ENCODE measurements at regions not wholly inside any gene's neighbourhood (a gene's known extent, or its start where the extent isn't known, plus 50 kb on each side); places are given as distances from the start of the nearest gene placed in this dataset.

- Histone ChIP-seq H3K79me2 (ENCODE audit: low read length) (no peaks in the 10 kb centered on the region), H2AFZ (ENCODE audit: low read depth, low read length) (no peak overlapping the region), H3K4me1 (ENCODE audit: low read length) (no peaks in the 10 kb centered on the region), H3K4me2 (ENCODE audit: low read length) (no peak overlapping the region), H3K4me3 (ENCODE audit: low read length) (no peak overlapping the region), H3K9me3 (ENCODE audit: insufficient read depth, low read length) (no peaks in the 10 kb centered on the region), H4K20me1 (ENCODE audit: insufficient read depth, low read length) (no peaks in the 10 kb centered on the region), H3K27me3 (ENCODE audit: low read depth, low read length) (no peaks in the 10 kb centered on the region), H3K9ac (ENCODE audit: low read length) (no peak overlapping the region), H3K27ac (ENCODE audit: low read length) (no peak overlapping the region), H3K36me3 (replicated peaks; ENCODE audit: low read depth, low read length) (no peaks in the 10 kb centered on the region)
- TF ChIP-seq EZH2phosphoT487 (IDR thresholded peaks at IDR 0.05; ENCODE audit: low read depth), result no peak
- no peak for TF ChIP-seq CTCF (IDR thresholded peaks at IDR 0.05; ENCODE audit: low read depth, low read length)
Measured at GRCh38 chr10:128384831-128385230, 258.6 kb upstream of the MKI67 start.

- Histone ChIP-seq H3K36me3 (replicated peaks; ENCODE audit: low read depth, low read length) (no peaks in the 10 kb centered on the region), H3K27ac (ENCODE audit: low read length) (no peak overlapping the region), H2AFZ (ENCODE audit: low read depth, low read length) (no peak overlapping the region)
Measured at GRCh38 chr10:128386231-128386630, 260.0 kb upstream of the MKI67 start.

DNA sequence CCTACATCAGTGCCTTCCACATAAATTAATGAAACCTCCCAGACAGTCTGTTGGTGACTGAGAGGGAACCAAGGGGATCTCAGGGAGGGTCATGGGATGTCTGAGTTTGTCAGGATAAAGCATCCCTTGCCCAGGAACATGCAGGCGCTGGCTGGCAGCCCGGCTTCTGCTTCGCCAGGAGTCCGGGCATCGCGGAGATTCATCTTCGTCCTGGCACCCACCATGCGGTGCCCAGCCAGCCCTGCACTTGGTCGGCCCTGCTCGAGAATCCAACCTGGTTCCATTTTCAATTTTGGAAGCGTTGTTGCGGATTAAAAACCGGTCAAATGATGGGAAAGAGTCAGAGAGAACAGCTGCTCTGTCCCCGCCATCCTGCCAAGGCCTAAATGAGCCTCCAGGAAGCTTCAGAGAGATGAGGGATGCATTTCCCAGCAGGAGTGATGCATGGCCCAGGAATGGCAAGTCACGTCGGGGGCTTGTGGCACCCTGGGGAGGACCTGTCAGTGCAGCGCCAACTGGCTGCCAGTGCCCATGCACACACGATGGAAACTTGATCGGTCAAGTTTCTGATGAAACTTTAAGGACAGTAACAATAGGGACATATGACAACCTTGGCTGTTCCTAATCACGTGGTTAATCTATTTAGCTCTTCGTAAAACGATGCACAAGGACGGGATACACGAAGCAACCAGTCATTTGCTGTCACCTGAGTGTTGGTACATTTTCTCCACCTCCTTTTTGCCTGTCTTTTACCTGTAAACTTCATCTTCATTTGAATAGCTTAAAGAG, 260.8 kb upstream of the MKI67 start:
- TF ChIP-seq CTCF (IDR thresholded peaks at IDR 0.05; ENCODE audit: low read depth, low read length), result no peak
- no peak for TF ChIP-seq EZH2phosphoT487 (IDR thresholded peaks at IDR 0.05; ENCODE audit: low read depth)
- no peaks in the 10 kb centered on the region for H3K27me3 ChIP-seq (ENCODE audit: low read depth, low read length)

More at GRCh38 chr10:128386231-128386630, 260.0 kb upstream of the MKI67 start:
- Histone ChIP-seq H3K79me2 (ENCODE audit: low read length) (no peaks in the 10 kb centered on the region), H4K20me1 (ENCODE audit: insufficient read depth, low read length) (no peaks in the 10 kb centered on the region), H3K9ac (ENCODE audit: low read length) (no peak overlapping the region), H3K4me3 (ENCODE audit: low read length) (no peak overlapping the region), H3K9me3 (ENCODE audit: insufficient read depth, low read length) (no peaks in the 10 kb centered on the region), H3K4me1 (ENCODE audit: low read length) (no peaks in the 10 kb centered on the region), H3K27me3 (ENCODE audit: low read depth, low read length) (no peaks in the 10 kb centered on the region), H3K4me2 (ENCODE audit: low read length) (no peak overlapping the region)
- no peak for TF ChIP-seq CTCF (IDR thresholded peaks at IDR 0.05; ENCODE audit: low read depth, low read length)
- TF ChIP-seq EZH2phosphoT487 (IDR thresholded peaks at IDR 0.05; ENCODE audit: low read depth), result no peak

GRCh38 chr10:128390596-128390995, 264.4 kb upstream of the MKI67 start:
- H3K27ac ChIP-seq (ENCODE audit: low read length), result no peak overlapping the region
- H3K4me1 ChIP-seq (ENCODE audit: low read length), result no peaks in the 10 kb centered on the region
- no peak overlapping the region for H3K4me2 ChIP-seq (ENCODE audit: low read length)
- H4K20me1 ChIP-seq (ENCODE audit: insufficient read depth, low read length), result no peaks in the 10 kb centered on the region
- H2AFZ ChIP-seq (ENCODE audit: low read depth, low read length), result no peak overlapping the region
- TF ChIP-seq EZH2phosphoT487 (IDR thresholded peaks at IDR 0.05; ENCODE audit: low read depth) (no peak), CTCF (IDR thresholded peaks at IDR 0.05; ENCODE audit: low read depth, low read length) (no peak)
- no peak overlapping the region for H3K4me3 ChIP-seq (ENCODE audit: low read length)
- no peaks in the 10 kb centered on the region for H3K79me2 ChIP-seq (ENCODE audit: low read length)
- no peaks in the 10 kb centered on the region for H3K27me3 ChIP-seq (ENCODE audit: low read depth, low read length)
- H3K9me3 ChIP-seq (ENCODE audit: insufficient read depth, low read length), result no peaks in the 10 kb centered on the region
- H3K9ac ChIP-seq (ENCODE audit: low read length), result no peak overlapping the region
- no peaks in the 10 kb centered on the region for H3K36me3 ChIP-seq (replicated peaks; ENCODE audit: low read depth, low read length)

More for the DNA sequence above, 260.8 kb upstream of the MKI67 start:
- no peak overlapping the region for H3K9ac ChIP-seq (ENCODE audit: low read length)
- H3K4me2 ChIP-seq (ENCODE audit: low read length), result no peak overlapping the region
- no peaks in the 10 kb centered on the region for H3K36me3 ChIP-seq (replicated peaks; ENCODE audit: low read depth, low read length)
- H3K4me1 ChIP-seq (ENCODE audit: low read length), result no peaks in the 10 kb centered on the region
- H3K9me3 ChIP-seq (ENCODE audit: insufficient read depth, low read length), result no peaks in the 10 kb centered on the region
- H4K20me1 ChIP-seq (ENCODE audit: insufficient read depth, low read length), result no peaks in the 10 kb centered on the region
- H2AFZ ChIP-seq (ENCODE audit: low read depth, low read length), result no peak overlapping the region
- H3K79me2 ChIP-seq (ENCODE audit: low read length), result no peaks in the 10 kb centered on the region
- H3K4me3 ChIP-seq (ENCODE audit: low read length), result no peak overlapping the region
- H3K27ac ChIP-seq (ENCODE audit: low read length), result no peak overlapping the region

Data from OCI-LY3 (cell line).